ENCODE measurements at regions not wholly inside any gene's neighbourhood (a gene's known extent, or its start where the extent isn't known, plus 50 kb on each side); places are given as distances from the start of the nearest gene placed in this dataset.

DNA sequence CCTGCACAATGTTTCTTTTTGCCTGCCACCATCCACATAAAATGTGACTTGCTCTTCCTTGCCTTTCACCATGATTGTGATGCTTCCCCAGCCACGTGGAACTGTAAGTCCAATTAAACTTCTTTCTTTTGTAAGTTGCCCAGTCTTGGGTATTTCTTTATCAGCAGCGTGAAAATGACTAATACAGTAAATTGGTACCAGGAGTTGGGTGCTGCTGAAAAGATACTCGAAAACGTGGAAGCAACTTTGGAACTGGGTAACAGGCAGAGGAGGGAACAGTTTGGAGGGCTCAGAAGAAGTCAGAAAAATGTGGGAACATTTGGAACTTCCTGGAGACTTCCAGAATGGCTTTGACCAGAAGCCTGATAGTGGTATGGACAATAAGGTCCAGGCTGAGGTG is 425.3 kb downstream of the GPATCH2 start:
- no peak for DNase-seq (ENCODE audit: low spot score)

- no peak for DNase-seq (ENCODE audit: low spot score)
Observed at GRCh38 chr1:217196616-217197015, 434.3 kb downstream of the GPATCH2 start.

DNA sequence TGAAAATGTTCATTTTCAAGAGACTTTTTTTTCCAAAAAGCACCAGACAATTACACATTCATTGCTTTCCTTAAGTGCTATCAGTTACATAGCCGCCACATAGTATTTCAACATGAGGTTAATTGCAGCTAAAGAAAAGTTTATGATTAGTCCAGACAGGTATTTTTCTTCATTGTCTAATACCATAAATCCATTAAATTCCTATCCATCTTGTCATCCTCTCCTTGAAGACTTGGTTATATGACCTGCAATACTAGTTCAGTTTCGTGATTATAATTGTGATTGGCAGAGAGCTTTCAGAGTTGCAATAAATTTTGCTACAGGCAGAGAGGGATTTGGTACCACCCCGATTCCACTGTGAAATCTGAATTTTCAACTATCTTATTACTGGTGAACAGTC is 437.7 kb downstream of the GPATCH2 start:
- no peak for DNase-seq (ENCODE audit: low spot score)

GRCh38 chr1:217191441-217191840 is 439.4 kb downstream of the GPATCH2 start:
- no peak for DNase-seq (ENCODE audit: low spot score)

- no peak for DNase-seq (ENCODE audit: low spot score)
Observed at GRCh38 chr1:217190359-217190758, 440.5 kb downstream of the GPATCH2 start.

- no peak for DNase-seq (ENCODE audit: low spot score)
Observed at GRCh38 chr1:217189362-217189761, 441.5 kb downstream of the GPATCH2 start.

DNA sequence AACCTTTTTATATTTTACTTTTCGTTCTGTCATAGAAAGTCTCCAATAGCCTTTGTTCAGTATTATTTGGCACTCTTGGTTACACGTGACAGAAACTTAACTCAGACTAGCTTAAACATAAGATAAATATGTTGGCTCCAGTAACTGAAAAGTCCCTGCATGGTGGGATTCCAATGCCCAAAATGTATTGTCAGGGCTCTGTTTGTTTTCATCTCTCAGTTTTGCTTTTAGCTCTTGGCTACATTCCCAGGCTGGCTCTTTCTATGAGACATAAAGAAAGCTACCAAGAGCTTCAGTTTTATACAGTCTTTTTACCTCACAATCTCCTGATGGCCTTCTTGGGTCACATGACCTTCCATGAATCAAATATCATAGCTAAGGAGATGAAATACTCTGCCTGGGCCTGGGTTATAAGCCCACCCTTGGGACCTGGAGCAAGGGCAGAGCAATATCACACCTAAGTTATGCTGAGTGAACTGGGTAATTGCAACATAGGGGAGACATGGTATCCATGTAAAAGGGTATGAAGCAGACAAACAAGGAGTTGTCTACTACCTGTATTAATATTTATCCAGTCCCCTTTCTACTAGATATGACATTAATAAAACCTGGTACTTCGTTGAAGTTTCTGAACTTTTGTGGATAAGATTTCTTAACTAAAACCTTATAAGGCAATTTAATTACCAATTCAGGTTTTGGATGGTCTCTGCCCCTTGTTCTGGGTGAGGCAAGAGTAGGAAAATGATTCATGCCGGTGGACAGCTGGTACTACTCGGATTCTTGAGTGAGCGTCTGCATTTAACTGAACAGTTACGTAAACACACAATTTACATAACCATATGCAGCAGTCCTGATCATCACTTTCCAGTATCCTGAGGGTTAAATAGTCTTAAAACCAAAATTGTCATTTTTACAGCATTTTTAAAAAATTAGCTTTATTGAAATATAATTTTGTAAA is 442.3 kb downstream of the GPATCH2 start:
- DNase-seq (ENCODE audit: low spot score), result no peak

DNA sequence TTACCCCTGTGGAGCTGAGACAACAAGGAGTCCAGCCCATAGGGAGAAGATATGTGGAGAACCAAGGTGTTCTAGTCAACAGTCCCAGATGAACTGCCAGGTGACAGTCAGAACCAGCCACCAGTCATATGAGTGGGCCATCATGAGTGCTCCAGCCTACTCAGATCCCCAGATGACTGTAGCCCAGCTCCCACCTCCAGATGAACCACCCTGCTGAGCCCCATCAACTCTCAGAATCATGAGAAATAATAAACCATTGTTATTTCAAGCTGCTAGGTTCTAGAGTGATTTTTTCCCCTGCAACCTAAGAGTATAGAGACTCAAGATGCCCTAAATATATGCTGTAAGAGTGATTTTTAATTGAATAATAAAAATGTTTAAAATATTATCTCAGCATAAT is 444.2 kb downstream of the GPATCH2 start:
- DNase-seq (ENCODE audit: low spot score), result no peak

DNA sequence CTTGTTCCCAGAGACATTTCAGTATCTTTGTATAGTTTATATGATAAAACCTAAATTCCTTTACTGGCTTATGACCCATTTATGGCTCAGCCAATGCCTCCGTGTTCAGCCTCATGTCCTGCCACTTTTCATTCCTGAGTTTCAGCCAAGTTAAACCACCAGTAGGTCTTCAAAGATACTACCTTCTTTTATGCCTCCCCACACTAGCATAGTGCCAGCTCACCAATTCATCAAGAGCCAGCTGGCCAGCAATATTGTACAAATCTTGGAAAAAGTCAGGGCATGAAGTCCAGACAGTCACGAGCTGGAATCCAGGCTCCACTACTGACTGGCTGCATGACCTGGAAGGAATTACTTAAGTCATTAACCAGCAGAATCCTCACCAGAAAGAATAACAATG is 446.0 kb downstream of the GPATCH2 start:
- DNase-seq (ENCODE audit: low spot score), result no peak

- no peak for DNase-seq (ENCODE audit: low spot score)
Observed at GRCh38 chr1:217182992-217183391, 447.9 kb downstream of the GPATCH2 start.

DNA sequence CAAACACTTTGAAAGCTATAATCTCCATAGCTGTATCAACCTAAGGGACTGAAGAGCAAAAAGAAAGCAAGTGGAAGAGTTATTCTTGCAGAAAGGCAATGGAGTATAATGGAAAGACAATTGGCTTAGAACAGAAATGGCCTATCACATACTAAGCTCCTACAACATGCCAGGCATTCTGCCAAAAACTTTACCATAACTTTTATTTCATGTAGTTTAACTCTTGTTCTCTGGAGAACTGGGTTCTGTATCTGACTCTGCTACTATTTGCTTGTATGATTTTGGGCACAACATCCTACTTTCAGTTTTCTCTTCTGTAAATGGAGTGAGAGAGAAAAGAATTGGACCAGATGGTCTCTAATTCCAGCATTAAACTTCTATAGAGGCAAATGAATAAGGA is 449.1 kb downstream of the GPATCH2 start:
- no peak for DNase-seq (ENCODE audit: low spot score)

DNA sequence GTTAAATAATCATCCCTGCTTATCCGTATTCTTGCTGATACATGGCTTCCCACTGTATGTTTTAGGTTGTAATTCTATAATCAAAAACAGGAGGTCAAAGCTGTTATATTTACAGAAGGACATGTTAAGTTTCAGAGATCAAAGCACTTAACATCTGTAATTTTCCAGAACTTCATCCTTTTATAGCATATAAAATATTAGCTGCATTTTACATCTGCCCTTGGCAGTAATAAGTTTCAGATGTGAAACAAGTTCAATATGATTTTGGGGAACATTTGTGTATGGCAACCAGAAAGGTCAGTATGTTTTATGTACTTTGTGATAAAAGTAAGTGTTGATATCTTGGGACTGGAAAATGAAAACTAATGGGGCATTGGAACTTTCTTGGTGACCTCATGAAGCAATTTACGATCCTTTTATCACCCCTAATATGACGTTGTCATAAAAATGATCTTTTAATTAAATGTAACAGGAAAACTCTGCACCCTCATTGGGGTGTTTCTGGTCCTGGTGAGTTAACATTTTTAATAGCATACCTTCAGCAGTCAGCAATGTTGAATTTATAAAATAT is 449.6 kb downstream of the GPATCH2 start:
- no peak for DNase-seq (ENCODE audit: low spot score)

DNA sequence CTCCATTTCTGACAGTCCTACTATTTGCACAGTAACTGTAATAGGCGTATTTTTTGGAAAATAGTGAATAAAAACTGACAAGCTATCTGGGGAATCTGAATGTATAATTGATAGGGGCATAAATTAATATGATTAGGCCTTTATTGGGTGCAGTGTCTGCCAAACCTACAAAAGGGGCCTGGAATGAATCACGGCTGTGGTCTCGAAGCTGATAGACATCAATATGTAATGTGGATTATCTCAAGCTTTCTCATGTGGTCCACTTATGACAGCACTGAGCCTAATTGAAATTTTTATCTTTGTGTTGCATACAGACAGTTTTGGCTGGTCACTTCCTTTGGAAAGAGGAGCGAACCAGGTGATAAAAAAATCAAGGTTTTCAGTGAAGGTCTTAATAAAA is 450.4 kb downstream of the GPATCH2 start:
- DNase-seq (ENCODE audit: low spot score), result no peak

GRCh38 chr1:217164403-217164802 is 441.2 kb upstream of the ESRRG start:
- no peak for DNase-seq (ENCODE audit: low spot score)

- no peak for DNase-seq (ENCODE audit: low spot score)
Observed at GRCh38 chr1:217153361-217153760, 430.1 kb upstream of the ESRRG start.

GRCh38 chr1:217150366-217150765 is 427.1 kb upstream of the ESRRG start:
- DNase-seq (ENCODE audit: low spot score), result no peak

- no peak for DNase-seq (ENCODE audit: low spot score)
Observed at GRCh38 chr1:217149791-217150190, 426.6 kb upstream of the ESRRG start.

GRCh38 chr1:217141711-217142110 is 418.5 kb upstream of the ESRRG start:
- no peak for DNase-seq (ENCODE audit: low spot score)

DNA sequence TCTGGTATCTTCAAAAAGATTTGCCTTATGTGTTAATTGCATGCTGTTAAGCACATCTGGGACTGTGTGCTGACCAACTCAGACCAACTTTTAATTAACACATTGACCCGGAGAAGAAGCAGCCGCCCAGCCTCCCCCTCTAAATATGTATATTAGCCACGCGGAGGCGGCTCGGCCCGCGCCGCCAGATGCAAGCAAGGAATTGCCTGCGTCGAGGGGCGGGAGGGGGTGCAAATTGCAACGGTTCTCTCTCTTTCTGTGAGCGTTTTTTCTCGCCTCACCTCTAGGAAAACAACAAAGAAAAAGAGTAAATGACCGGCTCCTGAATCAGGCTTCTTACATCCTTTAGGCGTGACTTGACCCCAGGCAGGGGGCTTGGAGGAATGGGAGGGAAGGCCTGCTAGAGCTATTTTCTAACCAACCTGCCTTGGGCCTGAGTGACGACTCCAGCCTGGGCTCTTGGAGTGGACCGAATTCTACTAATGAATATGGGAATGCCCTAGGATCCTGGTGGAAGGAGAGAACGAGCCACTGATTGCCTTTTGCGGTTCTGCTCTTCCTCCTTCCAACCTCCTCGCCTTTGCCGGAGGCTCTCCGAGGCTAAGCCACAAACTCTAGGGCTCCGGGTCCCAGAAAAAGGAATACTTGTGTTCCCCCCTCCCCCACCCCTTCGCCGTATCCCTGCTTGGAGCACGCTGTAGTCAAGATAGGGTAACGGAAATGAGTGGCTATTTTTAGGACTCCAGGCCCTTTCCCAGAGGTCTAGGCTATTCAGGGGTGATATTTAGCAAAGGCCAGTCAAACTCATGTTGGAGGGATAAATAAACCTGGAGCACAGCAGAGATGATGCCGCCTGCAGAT is 417.0 kb upstream of the ESRRG start:
- DNase-seq (ENCODE audit: low spot score), result no peak

- no peak for DNase-seq (ENCODE audit: low spot score)
Observed at GRCh38 chr1:217139513-217139912, 416.3 kb upstream of the ESRRG start.

GRCh38 chr1:217138799-217139466 is 415.7 kb upstream of the ESRRG start:
- no peak for DNase-seq (ENCODE audit: low spot score)

DNA sequence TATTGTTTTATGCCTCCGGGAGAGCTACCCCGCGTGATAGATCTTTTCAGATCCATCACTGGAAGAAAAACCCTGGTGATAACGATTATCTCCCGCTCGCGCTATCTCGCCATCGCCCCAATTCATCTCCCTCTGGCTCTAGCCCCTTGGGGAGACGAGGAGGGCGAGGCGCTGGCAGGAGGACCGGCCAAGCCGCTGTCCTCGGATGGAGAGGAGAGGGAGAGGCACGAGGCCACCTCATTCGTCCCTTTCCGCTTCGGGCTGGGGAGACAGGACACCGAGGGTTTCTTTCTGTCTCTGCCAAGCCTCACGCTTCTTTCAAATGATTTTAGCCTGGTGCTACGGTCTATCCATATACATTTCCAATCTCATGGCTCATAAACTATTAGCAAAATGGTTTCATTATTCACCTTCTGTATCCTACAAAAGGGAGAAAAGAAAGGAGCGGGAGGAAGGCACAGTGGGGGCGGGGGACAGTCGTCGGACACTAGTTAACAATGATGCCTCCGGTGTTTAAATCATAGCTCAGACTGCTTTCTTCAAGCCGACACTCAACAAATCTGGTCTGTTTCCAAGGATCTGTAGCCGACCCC is 415.0 kb upstream of the ESRRG start:
- DNase-seq (ENCODE audit: low spot score), result no peak
